ENCODE measurements at regions not wholly inside any gene's neighbourhood (a gene's known extent, or its start where the extent isn't known, plus 50 kb on each side); places are given as distances from the start of the nearest gene placed in this dataset.

- POLR2A ChIA-PET (ENCODE audit: unreplicated experiment) = no interaction called here
- no peak overlapping the region for H2AFZ ChIP-seq (ENCODE audit: low read length)
- no peaks in the 10 kb centered on the region for H3K9me3 ChIP-seq (ENCODE audit: low read length)
- H4K20me1 ChIP-seq (ENCODE audit: low read length) = no peaks in the 10 kb centered on the region
- no peak for ATAC-seq
- no peaks in the 10 kb centered on the region for H3K27me3 ChIP-seq (ENCODE audit: low read length)
- no peak overlapping the region for H3K4me2 ChIP-seq (ENCODE audit: low read length)
- CTCF ChIA-PET = no interaction called here
- H3K9me2 ChIP-seq (replicated peaks; ENCODE audit: low read length) = no peaks in the 10 kb centered on the region
- no peak for DNase-seq
- no peak overlapping the region for H3K9ac ChIP-seq (ENCODE audit: low read length)
- BruUV-seq (replicated peaks) = no TSS peak
- no peaks in the 10 kb centered on the region for H3K4me1 ChIP-seq (ENCODE audit: insufficient read depth, low read length)
- no peaks in the 10 kb centered on the region for H3F3A ChIP-seq (ENCODE audit: low read length, unreplicated experiment)
- no peak overlapping the region for H3K4me3 ChIP-seq (ENCODE audit: low read length)
- no peaks in the 10 kb centered on the region for H3K79me2 ChIP-seq (ENCODE audit: low read length)
- intact Hi-C loops (cut with micrococcal nuclease) = no loop called here
- no peaks in the 10 kb centered on the region for H3K36me3 ChIP-seq (ENCODE audit: low read depth, low read length)
- TF ChIP-seq CTCF (conservative IDR thresholded peaks at IDR 0.05; ENCODE audit: low read depth, low read length) (no peak), EZH2phosphoT487 (IDR thresholded peaks at IDR 0.05; ENCODE audit: borderline replicate concordance, low read length) (no peak), EZH2 (IDR thresholded peaks at IDR 0.05; ENCODE audit: low read length, unreplicated experiment) (no peak)
- no peak overlapping the region for H3K27ac ChIP-seq (ENCODE audit: low read length)
Observed at GRCh38 chrX:129025376-129025775, 497.9 kb downstream of the SMARCA1 start.

GRCh38 chrX:129019412-129019811, 503.9 kb downstream of the SMARCA1 start:
- Histone ChIP-seq H2AFZ (ENCODE audit: low read length) (no peak overlapping the region), H3K9me3 (ENCODE audit: low read length) (no peaks in the 10 kb centered on the region), H3K9me2 (replicated peaks; ENCODE audit: low read length) (no peaks in the 10 kb centered on the region), H3K27ac (ENCODE audit: low read length) (no peak overlapping the region), H3F3A (ENCODE audit: low read length, unreplicated experiment) (no peaks in the 10 kb centered on the region), H3K36me3 (ENCODE audit: low read depth, low read length) (no peaks in the 10 kb centered on the region), H3K4me1 (ENCODE audit: insufficient read depth, low read length) (no peaks in the 10 kb centered on the region), H4K20me1 (ENCODE audit: low read length) (no peaks in the 10 kb centered on the region), H3K4me2 (ENCODE audit: low read length) (no peak overlapping the region), H3K4me3 (ENCODE audit: low read length) (no peak overlapping the region), H3K9ac (ENCODE audit: low read length) (no peak overlapping the region), H3K27me3 (ENCODE audit: low read length) (no peaks in the 10 kb centered on the region), H3K79me2 (ENCODE audit: low read length) (no peaks in the 10 kb centered on the region)
- DNase-seq = no peak
- CTCF ChIA-PET = no interaction called here
- BruUV-seq (replicated peaks) = no TSS peak
- intact Hi-C loops (cut with micrococcal nuclease) = no loop called here
- POLR2A ChIA-PET (ENCODE audit: unreplicated experiment) = no interaction called here
- no peak for ATAC-seq
- TF ChIP-seq EZH2phosphoT487 (IDR thresholded peaks at IDR 0.05; ENCODE audit: borderline replicate concordance, low read length) (no peak), CTCF (conservative IDR thresholded peaks at IDR 0.05; ENCODE audit: low read depth, low read length) (no peak), EZH2 (IDR thresholded peaks at IDR 0.05; ENCODE audit: low read length, unreplicated experiment) (no peak)

- ChIA-PET POLR2A (ENCODE audit: unreplicated experiment) (no interaction called here), CTCF (no interaction called here)
- Histone ChIP-seq H3K9me3 (ENCODE audit: low read length) (no peaks in the 10 kb centered on the region), H3K79me2 (ENCODE audit: low read length) (no peaks in the 10 kb centered on the region), H3K4me3 (ENCODE audit: low read length) (no peak overlapping the region), H2AFZ (ENCODE audit: low read length) (no peak overlapping the region), H3K4me1 (ENCODE audit: insufficient read depth, low read length) (no peaks in the 10 kb centered on the region), H3K27ac (ENCODE audit: low read length) (no peak overlapping the region), H3K9ac (ENCODE audit: low read length) (no peak overlapping the region), H3K36me3 (ENCODE audit: low read depth, low read length) (no peaks in the 10 kb centered on the region), H3F3A (ENCODE audit: low read length, unreplicated experiment) (no peaks in the 10 kb centered on the region), H4K20me1 (ENCODE audit: low read length) (no peaks in the 10 kb centered on the region), H3K27me3 (ENCODE audit: low read length) (no peaks in the 10 kb centered on the region), H3K9me2 (replicated peaks; ENCODE audit: low read length) (no peaks in the 10 kb centered on the region), H3K4me2 (ENCODE audit: low read length) (no peak overlapping the region)
- TF ChIP-seq CTCF (conservative IDR thresholded peaks at IDR 0.05; ENCODE audit: low read depth, low read length) = no peak
- TF ChIP-seq EZH2phosphoT487 (IDR thresholded peaks at IDR 0.05; ENCODE audit: borderline replicate concordance, low read length) = no peak
- TF ChIP-seq EZH2 (IDR thresholded peaks at IDR 0.05; ENCODE audit: low read length, unreplicated experiment) = no peak
- ATAC-seq (no peak), DNase-seq (no peak)
- intact Hi-C loops (cut with micrococcal nuclease) = no loop called here
- BruUV-seq (replicated peaks) = no TSS peak
Observed at GRCh38 chrX:129015381-129015780, 507.9 kb downstream of the SMARCA1 start.
